ENCODE measurements at regions not wholly inside any gene's neighbourhood (a gene's known extent, or its start where the extent isn't known, plus 50 kb on each side); places are given as distances from the start of the nearest gene placed in this dataset.

DNA sequence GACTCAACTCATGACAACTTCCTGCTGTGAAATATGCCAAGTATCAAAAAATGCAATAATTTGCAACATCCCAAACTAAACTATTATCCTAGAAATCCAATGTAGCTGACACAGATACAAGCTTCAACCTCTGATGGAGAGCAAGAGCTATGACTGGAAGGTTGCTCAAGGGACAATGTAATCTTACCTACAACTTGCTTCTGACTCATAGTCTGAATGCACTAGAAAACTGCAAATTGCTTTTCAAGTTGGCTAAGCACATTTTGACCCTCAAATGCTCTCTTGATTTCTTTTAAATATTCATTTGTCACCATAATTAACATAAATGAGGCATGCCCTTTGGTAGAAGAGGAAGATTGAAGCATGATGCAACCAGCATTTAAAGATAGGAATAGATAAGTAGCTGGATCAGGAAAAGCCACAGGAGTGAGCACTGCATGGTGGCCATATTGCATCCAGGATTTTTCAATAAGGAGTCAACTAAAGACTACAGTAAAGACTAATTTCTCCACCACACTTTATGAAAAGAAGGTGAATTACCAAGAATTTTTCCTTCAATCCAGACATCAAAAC is 630.8 kb upstream of the GBE1 start:
- POLR2A ChIA-PET = no interaction called here
- H3K27ac ChIP-seq = no peak overlapping the region
- H3K9me3 ChIP-seq = no peaks in the 10 kb centered on the region
- CTCF ChIA-PET = interaction anchor here (0.7 kb wide), 1 partner anchor 425 kb away, joined by 3 read pairs; no protein-coding TSS in a partner anchor
- no peak for DNase-seq (ENCODE audit: low read depth in 1 of 2, low spot score in 1 of 2)
- ATAC-seq = no peak
- H3K4me1 ChIP-seq = no peaks in the 10 kb centered on the region
- no peak for FAIRE-seq
- H3K4me3 ChIP-seq = no peak overlapping the region
- TF ChIP-seq, protein P1, sequence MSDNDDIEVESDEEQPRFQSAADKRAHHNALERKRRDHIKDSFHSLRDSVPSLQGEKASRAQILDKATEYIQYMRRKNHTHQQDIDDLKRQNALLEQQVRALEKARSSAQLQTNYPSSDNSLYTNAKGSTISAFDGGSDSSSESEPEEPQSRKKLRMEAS (IDR thresholded peaks at IDR 0.05) = no peak
- no peak for TF ChIP-seq MYC (IDR thresholded peaks at IDR 0.05; ENCODE audit: borderline replicate concordance, low read length)
- no peak for TF ChIP-seq CBX8 (IDR thresholded peaks at IDR 0.05)
- no peak for TF ChIP-seq MAFK (IDR thresholded peaks at IDR 0.05; ENCODE audit: partially characterized antibody)
- no peak for TF ChIP-seq CBX2 (IDR thresholded peaks at IDR 0.05; ENCODE audit: borderline replicate concordance, low read depth)
- TF ChIP-seq EP300 (IDR thresholded peaks at IDR 0.05) = no peak
- no peak for TF ChIP-seq RARB (CRISPR knock-in tag; IDR thresholded peaks at IDR 0.05)
- no peak for TF ChIP-seq NR3C1 (IDR thresholded peaks at IDR 0.05)
- TF ChIP-seq HES2 (IDR thresholded peaks at IDR 0.05) = no peak
- no peak for TF ChIP-seq SREBF2 (IDR thresholded peaks at IDR 0.05)
- TF ChIP-seq ZSCAN20 (CRISPR knock-in tag; IDR thresholded peaks at IDR 0.05) = no peak
- no peak for TF ChIP-seq PBX3 (IDR thresholded peaks at IDR 0.05)
- no peak for TF ChIP-seq REST (IDR thresholded peaks at IDR 0.05)
- no peak for TF ChIP-seq ELK1 (IDR thresholded peaks at IDR 0.05; ENCODE audit: low read depth, low read length)
- TF ChIP-seq, protein P2, sequence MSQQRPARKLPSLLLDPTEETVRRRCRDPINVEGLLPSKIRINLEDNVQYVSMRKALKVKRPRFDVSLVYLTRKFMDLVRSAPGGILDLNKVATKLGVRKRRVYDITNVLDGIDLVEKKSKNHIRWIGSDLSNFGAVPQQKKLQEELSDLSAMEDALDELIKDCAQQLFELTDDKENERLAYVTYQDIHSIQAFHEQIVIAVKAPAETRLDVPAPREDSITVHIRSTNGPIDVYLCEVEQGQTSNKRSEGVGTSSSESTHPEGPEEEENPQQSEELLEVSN (IDR thresholded peaks at IDR 0.05; ENCODE audit: borderline replicate concordance, low read depth) = no peak
- no peak overlapping the region for H3K4me2 ChIP-seq

DNA sequence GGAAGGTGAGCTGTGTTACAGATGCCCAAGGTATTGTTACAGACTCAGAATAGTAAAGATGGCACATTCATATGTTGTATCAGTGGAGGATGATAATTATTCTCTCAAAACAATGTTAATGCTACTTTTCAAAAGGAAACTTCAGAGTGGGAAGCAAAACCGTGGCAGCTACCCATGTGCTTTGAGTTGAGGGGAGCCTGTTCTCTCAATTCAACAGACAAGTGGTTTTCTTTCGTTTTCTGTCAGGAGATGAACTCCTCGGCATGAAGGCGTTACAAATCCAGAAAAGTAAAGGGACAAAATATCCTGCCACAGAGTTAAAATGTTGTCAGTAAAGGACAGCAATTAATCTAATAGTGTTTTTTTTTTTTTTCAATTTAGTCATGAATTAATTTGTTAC is 629.4 kb upstream of the GBE1 start:
- Histone ChIP-seq H3K4me2 (no peak overlapping the region), H3K27ac (no peak overlapping the region), H3K4me1 (no peaks in the 10 kb centered on the region), H3K9me3 (no peaks in the 10 kb centered on the region), H3K4me3 (no peak overlapping the region)
- ATAC-seq = no peak
- CTCF ChIA-PET = no interaction called here
- FAIRE-seq = no peak
- POLR2A ChIA-PET = no interaction called here
- 24% methylated on average over 4 of the region's 4 CpGs for WGBS (ENCODE audit: missing lambda C conversion rate)
- DNase-seq (ENCODE audit: low read depth in 1 of 2, low spot score in 1 of 2) = no peak
- no peak for TF ChIP-seq CHD2 (IDR thresholded peaks at IDR 0.05; ENCODE audit: low read length, partially characterized antibody)
- TF ChIP-seq RFX5 (IDR thresholded peaks at IDR 0.05) = no peak
- TF ChIP-seq HOXB13 (CRISPR knock-in tag; IDR thresholded peaks at IDR 0.05; ENCODE audit: low read depth) = no peak
- TF ChIP-seq ZFP36 (IDR thresholded peaks at IDR 0.05; ENCODE audit: borderline replicate concordance, partially characterized antibody) = no peak
- no peak for TF ChIP-seq CEBPB (IDR thresholded peaks at IDR 0.05)
- no peak for TF ChIP-seq NR3C1 (IDR thresholded peaks at IDR 0.05)
- TF ChIP-seq, protein P3, sequence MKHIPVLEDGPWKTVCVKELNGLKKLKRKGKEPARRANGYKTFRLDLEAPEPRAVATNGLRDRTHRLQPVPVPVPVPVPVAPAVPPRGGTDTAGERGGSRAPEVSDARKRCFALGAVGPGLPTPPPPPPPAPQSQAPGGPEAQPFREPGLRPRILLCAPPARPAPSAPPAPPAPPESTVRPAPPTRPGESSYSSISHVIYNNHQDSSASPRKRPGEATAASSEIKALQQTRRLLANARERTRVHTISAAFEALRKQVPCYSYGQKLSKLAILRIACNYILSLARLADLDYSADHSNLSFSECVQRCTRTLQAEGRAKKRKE (CRISPR knock-in tag; IDR thresholded peaks at IDR 0.05; ENCODE audit: low read depth) = no peak
- TF ChIP-seq, protein P4, sequence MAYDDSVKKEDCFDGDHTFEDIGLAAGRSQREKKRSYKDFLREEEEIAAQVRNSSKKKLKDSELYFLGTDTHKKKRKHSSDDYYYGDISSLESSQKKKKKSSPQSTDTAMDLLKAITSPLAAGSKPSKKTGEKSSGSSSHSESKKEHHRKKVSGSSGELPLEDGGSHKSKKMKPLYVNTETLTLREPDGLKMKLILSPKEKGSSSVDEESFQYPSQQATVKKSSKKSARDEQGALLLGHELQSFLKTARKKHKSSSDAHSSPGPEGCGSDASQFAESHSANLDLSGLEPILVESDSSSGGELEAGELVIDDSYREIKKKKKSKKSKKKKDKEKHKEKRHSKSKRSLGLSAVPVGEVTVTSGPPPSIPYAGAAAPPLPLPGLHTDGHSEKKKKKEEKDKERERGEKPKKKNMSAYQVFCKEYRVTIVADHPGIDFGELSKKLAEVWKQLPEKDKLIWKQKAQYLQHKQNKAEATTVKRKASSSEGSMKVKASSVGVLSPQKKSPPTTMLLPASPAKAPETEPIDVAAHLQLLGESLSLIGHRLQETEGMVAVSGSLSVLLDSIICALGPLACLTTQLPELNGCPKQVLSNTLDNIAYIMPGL (CRISPR knock-in tag; IDR thresholded peaks at IDR 0.05; ENCODE audit: borderline replicate concordance) = no peak
- no peak for TF ChIP-seq MAFK (IDR thresholded peaks at IDR 0.05; ENCODE audit: partially characterized antibody)
- TF ChIP-seq ELK1 (IDR thresholded peaks at IDR 0.05; ENCODE audit: low read depth, low read length) = no peak
- TF ChIP-seq, protein P5, sequence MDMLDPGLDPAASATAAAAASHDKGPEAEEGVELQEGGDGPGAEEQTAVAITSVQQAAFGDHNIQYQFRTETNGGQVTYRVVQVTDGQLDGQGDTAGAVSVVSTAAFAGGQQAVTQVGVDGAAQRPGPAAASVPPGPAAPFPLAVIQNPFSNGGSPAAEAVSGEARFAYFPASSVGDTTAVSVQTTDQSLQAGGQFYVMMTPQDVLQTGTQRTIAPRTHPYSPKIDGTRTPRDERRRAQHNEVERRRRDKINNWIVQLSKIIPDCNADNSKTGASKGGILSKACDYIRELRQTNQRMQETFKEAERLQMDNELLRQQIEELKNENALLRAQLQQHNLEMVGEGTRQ (IDR thresholded peaks at IDR 0.05) = no peak
- TF ChIP-seq, protein P2 (IDR thresholded peaks at IDR 0.05; ENCODE audit: borderline replicate concordance, low read depth) = no peak
- no peak for TF ChIP-seq EP300 (IDR thresholded peaks at IDR 0.05)
